ENCODE measurements at regions not wholly inside any gene's neighbourhood (a gene's known extent, or its start where the extent isn't known, plus 50 kb on each side); places are given as distances from the start of the nearest gene placed in this dataset.

GRCh38 chr11:134915881-134916280, 503.8 kb upstream of the B3GAT1 start:
- Mint-ChIP-seq H3K9me3 (no peaks in the 10 kb centered on the region), H3K36me3 (ENCODE audit: insufficient read depth in 1 of 3, low read depth in 3 of 3) (no peaks in the 10 kb centered on the region), H3K4me1 (no peaks in the 10 kb centered on the region), H3K27me3 (ENCODE audit: low read depth) (peaks cover 11% of the 10 kb centered on the region), H3K27ac (no peak overlapping the region), H3K4me3 (no peak overlapping the region)
- no peaks in the 10 kb centered on the region for H3K27me3 ChIP-seq (ENCODE audit: insufficient read depth, low read length)
- H3K9ac ChIP-seq (ENCODE audit: extremely low read depth, insufficient read length, low read length): no peak overlapping the region
- no peak overlapping the region for H3K56ac ChIP-seq (ENCODE audit: insufficient read length, low read depth, low read length)
- no peak overlapping the region for H4K91ac ChIP-seq (ENCODE audit: insufficient read length, low read depth, low read length)
- no peaks in the 10 kb centered on the region for H3K23me2 ChIP-seq (ENCODE audit: insufficient read length, low read depth, low read length, poor library complexity, severe bottlenecking)
- no peak overlapping the region for H2AK5ac ChIP-seq (ENCODE audit: insufficient read length, low read length)
- no peak overlapping the region for H2BK20ac ChIP-seq (ENCODE audit: low read depth, low read length, poor library complexity, severe bottlenecking)
- no peak for DNase-seq
- no peak overlapping the region for H2BK120ac ChIP-seq (ENCODE audit: low read depth, low read length, poor library complexity, severe bottlenecking)
- no peak overlapping the region for H4K5ac ChIP-seq (ENCODE audit: insufficient read length, low read depth, low read length)
- no peaks in the 10 kb centered on the region for H3K79me1 ChIP-seq (ENCODE audit: insufficient read depth, low read depth, low read length, poor library complexity, severe bottlenecking)
- no peak overlapping the region for H3K14ac ChIP-seq (ENCODE audit: insufficient read depth, low read length)
- no peaks in the 10 kb centered on the region for H4K20me1 ChIP-seq (ENCODE audit: control insufficient read depth, insufficient read depth, insufficient read length)
- TF ChIP-seq CTCF (conservative IDR thresholded peaks at IDR 0.05): no peak
- H3K79me2 ChIP-seq (ENCODE audit: insufficient read depth, low read length): no peaks in the 10 kb centered on the region
- H3K4me1 ChIP-seq (ENCODE audit: insufficient read depth, low read length): no peaks in the 10 kb centered on the region
- H3K4ac ChIP-seq (ENCODE audit: low read depth, low read length): no peak overlapping the region
- H2BK12ac ChIP-seq (ENCODE audit: insufficient read length, low read depth, low read length): no peak overlapping the region
- no peak overlapping the region for H4K8ac ChIP-seq (replicated peaks; ENCODE audit: insufficient read length, low read depth, low read length)
- H2AFZ ChIP-seq (ENCODE audit: low read length): no peak overlapping the region
- H3K9me3 ChIP-seq (ENCODE audit: control insufficient read depth, low read depth, low read length): no peaks in the 10 kb centered on the region
- no peak overlapping the region for H3K4me2 ChIP-seq (ENCODE audit: insufficient read depth, insufficient read length, low read length)
- no peak overlapping the region for H3K27ac ChIP-seq (ENCODE audit: insufficient read length, low read depth, low read length)
- no peak overlapping the region for H2BK5ac ChIP-seq (ENCODE audit: insufficient read length, low read length)
- no peak overlapping the region for H3T11ph ChIP-seq (ENCODE audit: low read length)
- H3K23ac ChIP-seq (ENCODE audit: insufficient read length, low read depth, low read length): no peak overlapping the region
- H2BK15ac ChIP-seq (ENCODE audit: low read depth, low read length): no peak overlapping the region
- WGBS (ENCODE audit: extremely low coverage, insufficient read length, low lambda C conversion rate): no CpG with 5 or more reads among the region's 5 CpGs
- no peak overlapping the region for H3K18ac ChIP-seq (ENCODE audit: insufficient read length, low read depth, low read length)
